Mesothelial cell of epicardium (in vitro differentiated cells): ENCODE measurements at regions not wholly inside any gene's neighbourhood (a gene's known extent, or its start where the extent isn't known, plus 50 kb on each side); places are given as distances from the start of the nearest gene placed in this dataset.
"Not testable (repeated sequence)": the region's sequence is repeated elsewhere in the genome, so short reads cannot be mapped to it uniquely, and the experiment has no call there.

Experiments used
- DNase-seq, 2 experiments: peaks; one replicate each; pipeline ENCODE4 v3.0.0; 2021; ENCODE audit warnings: low spot score in 2 of 2; ENCODE audit not compliant: unreplicated experiment in 2 of 2
- H3K27ac Mint-ChIP-seq: 2 replicates; pipeline ENCODE4 v1.8.0; 2021; ENCODE audit warnings: mixed read lengths
- H3K27me3 Mint-ChIP-seq: 2 replicates; pipeline ENCODE4 v1.8.0; 2021; ENCODE audit warnings: low read depth, mixed read lengths
- H3K36me3 Mint-ChIP-seq: 2 replicates; pipeline ENCODE4 v1.8.0; 2021; ENCODE audit warnings: mixed read lengths
- H3K4me1 Mint-ChIP-seq: 2 replicates; pipeline ENCODE4 v1.8.0; 2021; ENCODE audit warnings: mixed read lengths
- H3K4me3 Mint-ChIP-seq: 2 replicates; pipeline ENCODE4 v1.8.0; 2021; ENCODE audit warnings: mild to moderate bottlenecking, moderate library complexity, mixed read lengths
- H3K9me3 Mint-ChIP-seq: 2 replicates; pipeline ENCODE4 v1.8.0; 2021; ENCODE audit warnings: mixed read lengths
- CTCF ChIP-seq: fragments of 200-600 bp; sonication (generic); IDR thresholded peaks from one replicate; pipeline ENCODE4 v1.5.0; 2021; ENCODE audit warnings: antibody characterized with exemption; ENCODE audit not compliant: unreplicated experiment

- H3K27me3 Mint-ChIP-seq, result no peaks in the 10 kb centered on the region
- H3K27ac Mint-ChIP-seq, result no peak overlapping the region
- no peak overlapping the region for H3K4me3 Mint-ChIP-seq
- peaks cover 2% of the 10 kb centered on the region for H3K36me3 Mint-ChIP-seq
- H3K9me3 Mint-ChIP-seq, result peaks cover 20% of the 10 kb centered on the region
- DNase-seq, result no peak
- H3K4me1 Mint-ChIP-seq, result no peaks in the 10 kb centered on the region
- no peak for TF ChIP-seq CTCF
These were observed 427.2 kb upstream of the UBE2E3 start for GRCh38 chr2:180553094-180553715.

GRCh38 chr2:180542511-180542910 lies 437.9 kb upstream of the UBE2E3 start:
- DNase-seq, result no peak
- H3K27ac Mint-ChIP-seq, result no peak overlapping the region
- H3K4me1 Mint-ChIP-seq, result peaks cover 25% of the 10 kb centered on the region
- H3K9me3 Mint-ChIP-seq, result peaks cover 21% of the 10 kb centered on the region
- no peak for TF ChIP-seq CTCF
- no peak overlapping the region for H3K4me3 Mint-ChIP-seq
- no peaks in the 10 kb centered on the region for H3K27me3 Mint-ChIP-seq
- peaks cover 7% of the 10 kb centered on the region for H3K36me3 Mint-ChIP-seq

GRCh38 chr2:180540761-180541160 lies 439.6 kb upstream of the UBE2E3 start:
- Mint-ChIP-seq H3K9me3 (peaks cover 10% of the 10 kb centered on the region), H3K4me3 (no peak overlapping the region), H3K36me3 (peaks cover 2% of the 10 kb centered on the region), H3K27me3 (no peaks in the 10 kb centered on the region), H3K4me1 (peaks cover 25% of the 10 kb centered on the region), H3K27ac (no peak overlapping the region)
- no peak for TF ChIP-seq CTCF
- no peak for DNase-seq

GRCh38 chr2:180539541-180539940 lies 440.9 kb upstream of the UBE2E3 start:
- H3K4me3 Mint-ChIP-seq, result no peak overlapping the region
- H3K27ac Mint-ChIP-seq, result no peak overlapping the region
- no peaks in the 10 kb centered on the region for H3K36me3 Mint-ChIP-seq
- no peaks in the 10 kb centered on the region for H3K27me3 Mint-ChIP-seq
- H3K4me1 Mint-ChIP-seq, result peaks cover 25% of the 10 kb centered on the region
- H3K9me3 Mint-ChIP-seq, result peaks cover 1% of the 10 kb centered on the region
- no peak for TF ChIP-seq CTCF
- no peak for DNase-seq

GRCh38 chr2:180535289-180535688 lies 445.1 kb upstream of the UBE2E3 start:
- Mint-ChIP-seq H3K27me3 (no peaks in the 10 kb centered on the region), H3K9me3 (no peaks in the 10 kb centered on the region), H3K27ac (no peak overlapping the region), H3K4me3 (no peak overlapping the region), H3K4me1 (no peaks in the 10 kb centered on the region), H3K36me3 (no peaks in the 10 kb centered on the region)
- no peak for DNase-seq
- no peak for TF ChIP-seq CTCF

GRCh38 chr2:180531787-180532186 lies 448.6 kb upstream of the UBE2E3 start:
- not testable (repeated sequence) for H3K4me3 Mint-ChIP-seq, H3K4me1 Mint-ChIP-seq, H3K27me3 Mint-ChIP-seq, H3K27ac Mint-ChIP-seq, H3K36me3 Mint-ChIP-seq, DNase-seq
- H3K9me3 Mint-ChIP-seq, result peaks cover 12% of the 10 kb centered on the region
